Ovary (tissue), 3 donors: ENCODE measurements at regions not wholly inside any gene's neighbourhood (a gene's known extent, or its start where the extent isn't known, plus 50 kb on each side); places are given as distances from the start of the nearest gene placed in this dataset.

ENCODE experiments used
- CTCF ChIP-seq, 3 donors: fragments of 450-650 bp in 2 of 3; fragments of 200-600 bp in 1 of 3; IDR thresholded peaks; one replicate each; pipeline versions ENCODE4 v1.5.1 to v1.8.0; 2016 to 2022; ENCODE audit warnings: antibody characterized with exemption in 3 of 3, mild to moderate bottlenecking in 1 of 3
- EP300 ChIP-seq: sonication (generic); formaldehyde crosslinking; IDR thresholded peaks from one replicate; pipeline ENCODE4 v1.6.1; 2017; ENCODE audit warnings: antibody characterized with exemption
- POLR2A ChIP-seq: fragments of 450-650 bp; IDR thresholded peaks from one replicate; pipeline ENCODE4 v1.6.1; 2017; ENCODE audit warnings: antibody characterized with exemption, mild to moderate bottlenecking, moderate library complexity
- donor health status: DM: no; HTN: no; CAD: no.

- TF ChIP-seq CTCF (IDR thresholded peaks at IDR 0.05) (no peak), POLR2A (no peak), EP300 (no peak)
Measured at GRCh38 chr4:8745005-8745790, 126.4 kb downstream of the HMX1 start.
